ENCODE measurements at regions not wholly inside any gene's neighbourhood (a gene's known extent, or its start where the extent isn't known, plus 50 kb on each side); places are given as distances from the start of the nearest gene placed in this dataset.

DNA sequence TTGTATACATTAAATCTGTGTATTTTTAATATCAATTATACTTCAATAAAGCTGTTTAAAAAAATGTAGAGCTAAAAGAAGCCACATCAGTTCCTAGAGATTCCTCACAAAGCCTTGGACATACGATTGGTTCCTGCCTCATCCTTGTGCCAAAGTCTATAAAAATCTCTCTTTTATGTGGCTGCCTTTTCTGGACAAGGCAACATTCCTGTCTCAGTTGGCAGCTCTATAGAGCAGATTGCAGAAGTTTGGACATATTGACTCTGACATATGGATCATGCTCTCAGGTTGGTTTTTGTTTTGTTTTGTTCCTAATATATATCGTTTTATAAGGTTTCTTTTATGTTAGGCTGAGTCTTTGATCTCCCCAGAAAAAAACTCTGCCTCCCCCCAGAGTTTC is 148.9 kb downstream of the MAFB start:
- TF ChIP-seq POLR2A (IDR thresholded peaks at IDR 0.05): no peak
- no peak for TF ChIP-seq CTCF (IDR thresholded peaks at IDR 0.05)
- TF ChIP-seq POLR2AphosphoS5 (IDR thresholded peaks at IDR 0.05): no peak

Measured in sigmoid colon (tissue), 4 donors.